ENCODE measurements at regions not wholly inside any gene's neighbourhood (a gene's known extent, or its start where the extent isn't known, plus 50 kb on each side); places are given as distances from the start of the nearest gene placed in this dataset.
A peak's percentile ranks its signal among the peaks of the same experiment; 100 is the strongest.

DNA sequence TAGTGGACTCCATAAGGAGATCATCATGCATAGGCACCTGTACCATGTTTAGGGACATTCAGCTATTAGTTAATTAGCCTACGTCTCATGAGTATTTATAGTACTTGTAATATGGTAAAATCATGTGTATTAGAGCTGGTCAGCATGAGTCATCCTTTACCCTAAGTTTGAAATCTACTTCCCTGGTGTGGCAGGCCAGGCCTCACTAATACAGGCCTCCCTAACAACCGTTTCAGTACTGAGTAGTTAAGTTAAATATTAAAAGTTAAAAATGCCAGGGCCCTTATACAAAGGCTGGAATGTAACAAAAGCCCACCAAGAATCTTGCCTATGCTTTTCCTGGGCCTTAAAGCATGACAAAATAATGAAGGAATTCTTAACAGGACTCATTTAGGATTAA lies 356.3 kb upstream of the DPYD start:
- DNase-seq (ENCODE audit: low read depth in 1 of 2, low spot score in 1 of 2), result peak in 1 of 2 experiments; percentile 12
- TF ChIP-seq GABPA (IDR thresholded peaks at IDR 0.05; ENCODE audit: low read depth), result no peak
- TF ChIP-seq SPI1 (IDR thresholded peaks at IDR 0.05; ENCODE audit: borderline replicate concordance, low read depth), result no peak
- TF ChIP-seq, protein P1, sequence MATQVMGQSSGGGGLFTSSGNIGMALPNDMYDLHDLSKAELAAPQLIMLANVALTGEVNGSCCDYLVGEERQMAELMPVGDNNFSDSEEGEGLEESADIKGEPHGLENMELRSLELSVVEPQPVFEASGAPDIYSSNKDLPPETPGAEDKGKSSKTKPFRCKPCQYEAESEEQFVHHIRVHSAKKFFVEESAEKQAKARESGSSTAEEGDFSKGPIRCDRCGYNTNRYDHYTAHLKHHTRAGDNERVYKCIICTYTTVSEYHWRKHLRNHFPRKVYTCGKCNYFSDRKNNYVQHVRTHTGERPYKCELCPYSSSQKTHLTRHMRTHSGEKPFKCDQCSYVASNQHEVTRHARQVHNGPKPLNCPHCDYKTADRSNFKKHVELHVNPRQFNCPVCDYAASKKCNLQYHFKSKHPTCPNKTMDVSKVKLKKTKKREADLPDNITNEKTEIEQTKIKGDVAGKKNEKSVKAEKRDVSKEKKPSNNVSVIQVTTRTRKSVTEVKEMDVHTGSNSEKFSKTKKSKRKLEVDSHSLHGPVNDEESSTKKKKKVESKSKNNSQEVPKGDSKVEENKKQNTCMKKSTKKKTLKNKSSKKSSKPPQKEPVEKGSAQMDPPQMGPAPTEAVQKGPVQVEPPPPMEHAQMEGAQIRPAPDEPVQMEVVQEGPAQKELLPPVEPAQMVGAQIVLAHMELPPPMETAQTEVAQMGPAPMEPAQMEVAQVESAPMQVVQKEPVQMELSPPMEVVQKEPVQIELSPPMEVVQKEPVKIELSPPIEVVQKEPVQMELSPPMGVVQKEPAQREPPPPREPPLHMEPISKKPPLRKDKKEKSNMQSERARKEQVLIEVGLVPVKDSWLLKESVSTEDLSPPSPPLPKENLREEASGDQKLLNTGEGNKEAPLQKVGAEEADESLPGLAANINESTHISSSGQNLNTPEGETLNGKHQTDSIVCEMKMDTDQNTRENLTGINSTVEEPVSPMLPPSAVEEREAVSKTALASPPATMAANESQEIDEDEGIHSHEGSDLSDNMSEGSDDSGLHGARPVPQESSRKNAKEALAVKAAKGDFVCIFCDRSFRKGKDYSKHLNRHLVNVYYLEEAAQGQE (IDR thresholded peaks at IDR 0.05; ENCODE audit: insufficient replicate concordance, low read depth), result no peak
- TF ChIP-seq POLR2AphosphoS5 (IDR thresholded peaks at IDR 0.05; ENCODE audit: low read depth), result no peak
- TF ChIP-seq, protein P2, sequence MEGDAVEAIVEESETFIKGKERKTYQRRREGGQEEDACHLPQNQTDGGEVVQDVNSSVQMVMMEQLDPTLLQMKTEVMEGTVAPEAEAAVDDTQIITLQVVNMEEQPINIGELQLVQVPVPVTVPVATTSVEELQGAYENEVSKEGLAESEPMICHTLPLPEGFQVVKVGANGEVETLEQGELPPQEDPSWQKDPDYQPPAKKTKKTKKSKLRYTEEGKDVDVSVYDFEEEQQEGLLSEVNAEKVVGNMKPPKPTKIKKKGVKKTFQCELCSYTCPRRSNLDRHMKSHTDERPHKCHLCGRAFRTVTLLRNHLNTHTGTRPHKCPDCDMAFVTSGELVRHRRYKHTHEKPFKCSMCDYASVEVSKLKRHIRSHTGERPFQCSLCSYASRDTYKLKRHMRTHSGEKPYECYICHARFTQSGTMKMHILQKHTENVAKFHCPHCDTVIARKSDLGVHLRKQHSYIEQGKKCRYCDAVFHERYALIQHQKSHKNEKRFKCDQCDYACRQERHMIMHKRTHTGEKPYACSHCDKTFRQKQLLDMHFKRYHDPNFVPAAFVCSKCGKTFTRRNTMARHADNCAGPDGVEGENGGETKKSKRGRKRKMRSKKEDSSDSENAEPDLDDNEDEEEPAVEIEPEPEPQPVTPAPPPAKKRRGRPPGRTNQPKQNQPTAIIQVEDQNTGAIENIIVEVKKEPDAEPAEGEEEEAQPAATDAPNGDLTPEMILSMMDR (IDR thresholded peaks at IDR 0.05; ENCODE audit: insufficient read depth, low read length), result no peak
- no peak overlapping the region for H3K4me3 ChIP-seq (replicated peaks; ENCODE audit: insufficient read depth, low read length)
- no peak overlapping the region for H3K27ac ChIP-seq (replicated peaks)
- no peaks in the 10 kb centered on the region for H3K27me3 ChIP-seq (ENCODE audit: insufficient read depth, poor library complexity, severe bottlenecking)

DNA sequence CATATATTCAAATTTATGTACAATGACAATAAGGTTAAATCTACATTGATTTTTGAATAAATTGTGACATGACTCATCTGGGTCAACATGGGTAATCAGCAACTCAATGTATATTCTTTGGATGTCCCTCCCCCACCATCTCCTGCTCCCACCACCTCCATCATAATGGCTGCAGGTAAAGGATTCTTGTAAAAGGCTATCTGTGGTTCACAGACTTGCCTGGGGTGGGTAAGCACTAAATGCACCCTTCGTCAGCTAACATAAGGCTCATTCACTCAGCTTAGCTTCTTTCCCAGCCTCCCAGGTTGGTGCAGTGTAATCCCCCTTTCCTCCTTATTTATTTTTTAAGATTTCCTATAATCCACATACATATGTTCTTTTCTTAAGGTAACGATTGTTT lies 355.7 kb upstream of the DPYD start:
- Histone ChIP-seq H3K27me3 (ENCODE audit: insufficient read depth, poor library complexity, severe bottlenecking) (no peaks in the 10 kb centered on the region), H3K4me3 (replicated peaks; ENCODE audit: insufficient read depth, low read length) (no peak overlapping the region), H3K27ac (replicated peaks) (no peak overlapping the region)
- DNase-seq (ENCODE audit: low read depth in 1 of 2, low spot score in 1 of 2), result no peak
- no peak for TF ChIP-seq SPI1 (IDR thresholded peaks at IDR 0.05; ENCODE audit: borderline replicate concordance, low read depth)
- TF ChIP-seq, protein P1 (IDR thresholded peaks at IDR 0.05; ENCODE audit: insufficient replicate concordance, low read depth), result no peak
- TF ChIP-seq, protein P2 (IDR thresholded peaks at IDR 0.05; ENCODE audit: insufficient read depth, low read length), result no peak
- TF ChIP-seq POLR2AphosphoS5 (IDR thresholded peaks at IDR 0.05; ENCODE audit: low read depth), result no peak
- TF ChIP-seq GABPA (IDR thresholded peaks at IDR 0.05; ENCODE audit: low read depth), result no peak

DNA sequence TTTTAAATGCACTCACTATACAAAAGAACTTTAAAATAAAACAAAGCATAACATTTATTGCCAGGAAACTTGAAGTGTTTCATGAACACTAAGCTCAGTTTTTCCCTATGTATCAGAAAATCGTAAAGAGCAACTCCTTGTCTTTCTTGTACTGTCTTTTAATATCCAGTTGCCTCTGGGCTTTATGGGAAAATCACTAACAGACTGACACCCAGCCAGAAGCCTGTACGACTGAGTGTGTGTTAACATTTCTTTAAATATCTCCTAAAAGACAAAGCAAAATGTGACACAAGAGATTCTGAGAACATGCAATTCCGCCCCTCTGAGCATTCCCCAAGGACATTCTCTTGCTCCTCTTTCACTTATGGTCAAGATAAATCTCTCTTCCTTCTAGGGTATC lies 347.5 kb upstream of the DPYD start:
- no peak overlapping the region for H3K27ac ChIP-seq (replicated peaks)
- H3K4me3 ChIP-seq (replicated peaks; ENCODE audit: insufficient read depth, low read length), result no peak overlapping the region
- TF ChIP-seq, protein P1 (IDR thresholded peaks at IDR 0.05; ENCODE audit: insufficient replicate concordance, low read depth), result no peak
- no peak for TF ChIP-seq GABPA (IDR thresholded peaks at IDR 0.05; ENCODE audit: low read depth)
- no peak for TF ChIP-seq POLR2AphosphoS5 (IDR thresholded peaks at IDR 0.05; ENCODE audit: low read depth)
- no peak for TF ChIP-seq SPI1 (IDR thresholded peaks at IDR 0.05; ENCODE audit: borderline replicate concordance, low read depth)
- TF ChIP-seq, protein P2 (IDR thresholded peaks at IDR 0.05; ENCODE audit: insufficient read depth, low read length), result no peak
- no peak for DNase-seq (ENCODE audit: low read depth in 1 of 2, low spot score in 1 of 2)
- no peaks in the 10 kb centered on the region for H3K27me3 ChIP-seq (ENCODE audit: insufficient read depth, poor library complexity, severe bottlenecking)
